SK-N-MC (cell line): ENCODE measurements at regions not wholly inside any gene's neighbourhood (a gene's known extent, or its start where the extent isn't known, plus 50 kb on each side); places are given as distances from the start of the nearest gene placed in this dataset.

Source experiments
- EZH2 ChIP-seq: fragments of 200-600 bp; sonication (generic); IDR thresholded peaks from one replicate; pipeline ENCODE4 v1.6.1; 2017; ENCODE audit warnings: antibody characterized with exemption
- FOXP2 ChIP-seq: optimal IDR thresholded peaks from 2 replicates; pipeline ENCODE3; 2011; ENCODE audit warnings: mild to moderate bottlenecking, moderate library complexity; ENCODE audit not compliant: insufficient read depth; ENCODE audit errors: extremely low read length, control extremely low read depth
- POLR2AphosphoS5 ChIP-seq: IDR thresholded peaks from 2 replicates; pipeline ENCODE4 v1.6.1; 2012; ENCODE audit warnings: mild to moderate bottlenecking, low read depth, low read length, borderline replicate concordance

DNA sequence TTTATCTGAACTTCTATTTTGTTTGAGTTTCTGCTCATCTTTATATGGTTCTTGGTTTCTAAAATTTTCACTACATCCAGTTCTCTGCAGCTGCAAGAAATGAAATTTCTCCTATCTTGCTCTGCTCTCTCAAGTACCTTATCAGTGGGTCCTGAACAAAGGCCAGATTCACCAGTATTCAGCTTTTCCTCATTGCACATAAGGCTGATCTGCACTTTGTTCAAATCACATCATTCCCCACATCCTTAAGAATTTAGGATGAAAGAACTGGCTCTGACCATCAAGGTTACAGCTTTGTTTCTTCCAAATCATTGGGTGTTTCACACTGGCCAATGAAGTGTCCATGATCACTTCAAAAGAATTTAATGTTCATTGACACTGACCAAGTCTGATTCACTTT is 211.4 kb downstream of the GRIN2B start:
- TF ChIP-seq POLR2AphosphoS5 (no peak), EZH2 (no peak), FOXP2 (no peak)
